ENCODE measurements at regions not wholly inside any gene's neighbourhood (a gene's known extent, or its start where the extent isn't known, plus 50 kb on each side); places are given as distances from the start of the nearest gene placed in this dataset.
"Not testable (repeated sequence)": the region's sequence is repeated elsewhere in the genome, so short reads cannot be mapped to it uniquely, and the experiment has no call there.

DNA sequence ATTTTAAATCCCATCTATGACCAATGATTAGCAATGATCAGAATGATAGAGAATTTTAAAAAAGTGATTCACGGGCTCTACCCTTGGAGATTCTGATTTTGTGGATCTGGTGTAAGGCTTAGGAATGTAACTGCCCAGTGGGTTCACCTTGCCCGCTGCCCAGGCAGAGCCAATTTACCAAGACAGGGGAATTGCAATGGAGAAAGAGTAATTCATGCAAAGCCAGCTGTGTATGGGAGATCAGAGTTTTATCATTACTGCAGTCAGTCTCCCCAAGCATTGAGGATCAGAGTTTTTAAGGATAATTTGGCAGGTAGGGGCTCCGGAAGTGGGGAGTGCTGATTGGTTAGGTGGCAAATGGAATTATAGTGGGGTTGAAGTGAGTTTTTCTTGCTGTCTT lies 480.6 kb downstream of the ATP23 start:
- Histone ChIP-seq H3K27ac (ENCODE audit: low read depth, low read length) (no peak overlapping the region), H3K36me3 (ENCODE audit: low read length) (no peaks in the 10 kb centered on the region), H3F3A (ENCODE audit: insufficient read depth) (no peaks in the 10 kb centered on the region), H3K9me3 (ENCODE audit: insufficient read depth, low read length) (no peaks in the 10 kb centered on the region), H3K9ac (ENCODE audit: low read length) (no peak overlapping the region), H2AFZ (ENCODE audit: low read depth, low read length, severe bottlenecking) (no peak overlapping the region), H3K79me2 (ENCODE audit: insufficient read depth, low read length) (no peaks in the 10 kb centered on the region), H3K27me3 (ENCODE audit: low read length) (no peaks in the 10 kb centered on the region), H3K4me2 (ENCODE audit: low read depth, low read length, poor library complexity, severe bottlenecking) (no peak overlapping the region), H4K20me1 (ENCODE audit: low read depth, low read length) (no peaks in the 10 kb centered on the region), H3K4me3 (ENCODE audit: insufficient read depth, low read length, poor library complexity, severe bottlenecking) (no peak overlapping the region), H3K9me2 (replicated peaks; ENCODE audit: insufficient read depth, low read length) (no peaks in the 10 kb centered on the region)
- TF ChIP-seq EZH2phosphoT487 (conservative IDR thresholded peaks at IDR 0.05; ENCODE audit: low read length), result no peak
- no peak for TF ChIP-seq CTCF (IDR thresholded peaks at IDR 0.05; ENCODE audit: insufficient read depth, low read length, poor library complexity, severe bottlenecking)

DNA sequence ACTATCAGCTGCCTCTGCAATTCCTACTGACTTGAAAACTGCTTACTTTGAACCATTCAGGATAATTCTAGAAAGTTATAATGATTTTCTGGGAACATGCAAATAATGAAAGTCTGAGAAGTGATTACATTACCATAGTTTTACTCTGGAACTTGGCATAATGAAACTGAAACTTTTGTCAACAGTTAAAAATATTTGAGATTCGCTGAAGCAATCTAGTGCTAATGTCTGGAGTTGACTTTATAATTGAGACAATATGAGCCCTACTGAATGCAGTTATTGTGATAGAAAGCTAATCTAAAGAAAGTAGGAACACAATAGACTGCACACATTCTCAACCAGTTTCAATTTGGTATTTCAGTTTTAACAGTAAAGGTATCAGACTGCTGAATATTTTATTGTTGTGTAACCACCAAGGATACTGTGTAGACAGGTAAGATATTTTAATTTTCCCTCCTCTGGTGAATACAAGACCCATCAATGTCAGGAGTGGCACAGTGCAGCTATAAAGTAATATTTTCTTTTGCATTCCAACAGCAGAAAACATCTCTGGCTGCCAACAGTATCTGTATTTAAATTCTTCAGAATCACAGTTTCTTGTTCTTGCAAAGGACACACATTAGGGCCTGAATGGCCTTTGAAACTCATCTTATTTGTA lies 483.5 kb downstream of the ATP23 start:
- no peak overlapping the region for H3K27ac ChIP-seq (ENCODE audit: low read depth, low read length)
- H3K4me3 ChIP-seq (ENCODE audit: insufficient read depth, low read length, poor library complexity, severe bottlenecking), result no peak overlapping the region
- no peak overlapping the region for H2AFZ ChIP-seq (ENCODE audit: low read depth, low read length, severe bottlenecking)
- no peaks in the 10 kb centered on the region for H4K20me1 ChIP-seq (ENCODE audit: low read depth, low read length)
- no peak for TF ChIP-seq CTCF (IDR thresholded peaks at IDR 0.05; ENCODE audit: insufficient read depth, low read length, poor library complexity, severe bottlenecking)
- TF ChIP-seq EZH2phosphoT487 (conservative IDR thresholded peaks at IDR 0.05; ENCODE audit: low read length), result no peak
- H3K4me2 ChIP-seq (ENCODE audit: low read depth, low read length, poor library complexity, severe bottlenecking), result no peak overlapping the region
- H3K9me2 ChIP-seq (replicated peaks; ENCODE audit: insufficient read depth, low read length), result no peaks in the 10 kb centered on the region
- no peaks in the 10 kb centered on the region for H3K9me3 ChIP-seq (ENCODE audit: insufficient read depth, low read length)
- H3K79me2 ChIP-seq (ENCODE audit: insufficient read depth, low read length), result no peaks in the 10 kb centered on the region
- H3K36me3 ChIP-seq (ENCODE audit: low read length), result no peaks in the 10 kb centered on the region
- no peak overlapping the region for H3K9ac ChIP-seq (ENCODE audit: low read length)
- H3K27me3 ChIP-seq (ENCODE audit: low read length), result no peaks in the 10 kb centered on the region
- H3F3A ChIP-seq (ENCODE audit: insufficient read depth), result no peaks in the 10 kb centered on the region

DNA sequence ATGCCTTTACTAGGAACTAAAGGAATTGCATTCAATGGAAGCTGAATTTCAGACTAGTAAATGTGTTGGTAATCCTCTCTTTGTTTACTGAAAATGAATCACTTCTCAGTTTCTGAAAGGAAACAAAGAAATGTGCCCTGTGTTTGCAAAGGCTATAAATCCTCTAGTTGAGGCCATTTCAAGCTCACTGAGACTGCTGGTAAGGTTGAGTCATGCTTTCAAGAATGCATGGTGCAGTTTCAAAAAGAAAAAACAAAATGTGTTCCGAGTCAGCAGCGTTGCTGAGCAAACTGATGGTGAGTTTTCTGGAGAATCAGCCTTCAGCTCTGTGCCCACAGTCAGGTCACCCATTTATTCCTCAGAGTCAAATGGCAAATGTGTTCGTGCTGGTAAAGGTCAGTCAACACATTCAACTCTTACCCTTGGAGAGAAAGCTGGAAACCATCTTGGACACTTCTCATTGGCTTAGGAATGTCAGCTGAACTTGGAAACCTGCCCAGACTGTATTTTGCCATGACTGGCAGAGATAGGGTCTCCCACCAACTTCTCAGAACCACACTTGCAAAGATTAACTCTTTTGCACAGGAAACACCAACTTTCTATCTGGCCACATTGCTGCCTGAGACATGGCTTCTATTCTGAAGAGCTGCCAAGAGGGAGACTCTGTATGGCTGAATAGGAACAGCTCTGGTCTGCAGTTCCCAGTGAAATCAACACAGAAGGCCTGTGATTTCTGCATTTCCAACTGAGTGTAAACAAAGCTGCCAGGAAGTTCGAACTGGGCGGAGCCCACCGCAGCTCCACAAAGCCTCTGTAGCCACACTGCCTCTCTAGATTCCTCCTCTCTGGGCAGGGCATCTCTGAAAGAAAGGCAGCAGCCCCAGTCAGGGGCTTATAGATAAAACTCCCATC lies 484.4 kb downstream of the ATP23 start:
- no peaks in the 10 kb centered on the region for H3K27me3 ChIP-seq (ENCODE audit: low read length)
- H3K79me2 ChIP-seq (ENCODE audit: insufficient read depth, low read length), result no peaks in the 10 kb centered on the region
- no peaks in the 10 kb centered on the region for H3K9me2 ChIP-seq (replicated peaks; ENCODE audit: insufficient read depth, low read length)
- H4K20me1 ChIP-seq (ENCODE audit: low read depth, low read length), result no peaks in the 10 kb centered on the region
- H3K27ac ChIP-seq (ENCODE audit: low read depth, low read length), result no peak overlapping the region
- H3K9me3 ChIP-seq (ENCODE audit: insufficient read depth, low read length), result no peaks in the 10 kb centered on the region
- H3F3A ChIP-seq (ENCODE audit: insufficient read depth), result no peaks in the 10 kb centered on the region
- no peak overlapping the region for H3K4me2 ChIP-seq (ENCODE audit: low read depth, low read length, poor library complexity, severe bottlenecking)
- H2AFZ ChIP-seq (ENCODE audit: low read depth, low read length, severe bottlenecking), result no peak overlapping the region
- no peaks in the 10 kb centered on the region for H3K36me3 ChIP-seq (ENCODE audit: low read length)
- TF ChIP-seq CTCF (IDR thresholded peaks at IDR 0.05; ENCODE audit: insufficient read depth, low read length, poor library complexity, severe bottlenecking) (no peak), EZH2phosphoT487 (conservative IDR thresholded peaks at IDR 0.05; ENCODE audit: low read length) (no peak)
- H3K4me3 ChIP-seq (ENCODE audit: insufficient read depth, low read length, poor library complexity, severe bottlenecking), result no peak overlapping the region
- no peak overlapping the region for H3K9ac ChIP-seq (ENCODE audit: low read length)

DNA sequence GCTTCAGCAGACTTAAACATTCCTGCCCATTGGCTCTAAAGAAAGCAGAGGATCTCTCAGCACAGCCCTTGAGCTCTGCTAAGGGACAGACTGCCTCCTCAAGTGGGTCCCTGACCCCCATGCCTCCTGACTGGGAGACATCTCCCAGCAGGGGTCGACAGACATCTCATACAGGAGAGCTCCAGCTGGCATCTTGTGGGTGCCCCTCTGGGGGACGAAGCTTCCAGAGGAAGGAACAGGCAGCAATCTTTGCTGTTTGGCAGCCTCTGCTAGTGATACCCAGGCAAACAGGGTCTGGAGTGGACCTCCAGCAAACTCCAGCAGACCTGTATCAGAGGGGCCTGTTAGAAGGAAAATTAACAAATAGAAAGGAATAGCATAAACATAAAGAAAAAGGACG lies 485.1 kb downstream of the ATP23 start:
- H3K27ac ChIP-seq (ENCODE audit: low read depth, low read length); H3F3A ChIP-seq (ENCODE audit: insufficient read depth); H3K9ac ChIP-seq (ENCODE audit: low read length); H3K36me3 ChIP-seq (ENCODE audit: low read length); H3K4me2 ChIP-seq (ENCODE audit: low read depth, low read length, poor library complexity, severe bottlenecking); H2AFZ ChIP-seq (ENCODE audit: low read depth, low read length, severe bottlenecking); H3K79me2 ChIP-seq (ENCODE audit: insufficient read depth, low read length); H4K20me1 ChIP-seq (ENCODE audit: low read depth, low read length); H3K4me3 ChIP-seq (ENCODE audit: insufficient read depth, low read length, poor library complexity, severe bottlenecking); H3K27me3 ChIP-seq (ENCODE audit: low read length); H3K9me2 ChIP-seq (replicated peaks; ENCODE audit: insufficient read depth, low read length); H3K9me3 ChIP-seq (ENCODE audit: insufficient read depth, low read length): not testable (repeated sequence)
